GM19467 (cell line): ENCODE measurements at regions not wholly inside any gene's neighbourhood (a gene's known extent, or its start where the extent isn't known, plus 50 kb on each side); places are given as distances from the start of the nearest gene placed in this dataset.

Experiments used
- ATAC-seq: cut with Tn5 transposase; IDR thresholded peaks from one replicate; pipeline ENCODE4 v1.9.1; 2021; ENCODE audit warnings: mild to moderate bottlenecking, moderate library complexity; ENCODE audit not compliant: unreplicated experiment

DNA sequence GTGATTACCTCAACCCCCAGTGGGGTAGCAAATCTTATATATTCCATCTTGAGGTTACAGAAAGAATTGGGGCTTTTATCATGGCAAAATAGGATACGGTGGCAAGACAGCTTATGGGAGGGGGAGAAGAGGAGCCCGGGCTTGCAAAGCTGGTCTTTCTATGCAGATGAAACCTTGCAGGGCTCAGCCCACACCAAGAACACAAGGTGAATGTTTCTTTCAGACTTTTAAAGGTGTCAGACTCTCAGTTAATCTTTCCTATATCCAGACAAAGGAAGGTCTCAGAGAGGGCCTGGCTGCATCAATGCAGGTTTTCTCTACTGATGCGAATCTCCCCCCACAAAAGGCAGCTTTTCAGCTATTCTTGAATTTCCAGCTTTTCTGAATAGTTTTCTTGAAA is 59.9 kb upstream of the WDR17 start:
- no peak for ATAC-seq

DNA sequence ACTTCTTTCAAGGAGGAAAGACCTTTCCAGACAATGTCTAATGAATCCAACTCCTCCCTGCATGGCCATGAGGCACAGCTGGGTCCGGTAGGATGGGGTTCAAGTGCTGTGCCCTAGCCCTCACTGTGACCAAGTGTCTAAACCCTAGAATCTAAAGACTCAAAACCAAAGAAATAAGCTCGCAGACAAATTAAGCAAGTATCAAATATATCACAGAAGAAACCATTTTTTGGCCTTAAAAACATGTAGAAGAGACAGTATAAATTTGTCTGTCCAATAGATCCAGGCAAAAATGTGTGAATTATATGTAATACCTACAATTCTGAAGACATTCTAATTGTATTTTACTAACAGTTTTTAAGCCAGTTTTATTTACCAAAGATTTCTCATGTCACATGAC is 56.4 kb upstream of the WDR17 start:
- ATAC-seq: no peak

DNA sequence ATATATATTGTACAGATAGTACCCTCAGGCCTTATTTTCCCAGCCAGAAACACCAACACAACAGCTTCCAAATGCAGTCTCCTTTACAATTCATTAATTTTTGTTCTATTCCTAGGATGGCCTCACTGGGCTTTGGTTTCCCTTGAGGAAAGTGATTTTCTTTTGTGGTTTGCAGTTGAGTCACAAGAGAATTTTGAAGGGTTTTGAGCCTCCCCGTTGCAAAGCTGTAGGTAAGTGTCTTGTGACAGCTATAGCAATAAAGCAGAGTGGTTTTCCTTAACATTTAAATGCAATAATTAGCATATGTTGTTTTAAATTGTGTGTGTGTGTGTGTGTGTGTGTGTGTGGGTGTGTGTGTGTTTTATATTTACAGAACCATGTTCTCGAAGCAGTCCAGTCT is 54.1 kb upstream of the WDR17 start:
- no peak for ATAC-seq

DNA sequence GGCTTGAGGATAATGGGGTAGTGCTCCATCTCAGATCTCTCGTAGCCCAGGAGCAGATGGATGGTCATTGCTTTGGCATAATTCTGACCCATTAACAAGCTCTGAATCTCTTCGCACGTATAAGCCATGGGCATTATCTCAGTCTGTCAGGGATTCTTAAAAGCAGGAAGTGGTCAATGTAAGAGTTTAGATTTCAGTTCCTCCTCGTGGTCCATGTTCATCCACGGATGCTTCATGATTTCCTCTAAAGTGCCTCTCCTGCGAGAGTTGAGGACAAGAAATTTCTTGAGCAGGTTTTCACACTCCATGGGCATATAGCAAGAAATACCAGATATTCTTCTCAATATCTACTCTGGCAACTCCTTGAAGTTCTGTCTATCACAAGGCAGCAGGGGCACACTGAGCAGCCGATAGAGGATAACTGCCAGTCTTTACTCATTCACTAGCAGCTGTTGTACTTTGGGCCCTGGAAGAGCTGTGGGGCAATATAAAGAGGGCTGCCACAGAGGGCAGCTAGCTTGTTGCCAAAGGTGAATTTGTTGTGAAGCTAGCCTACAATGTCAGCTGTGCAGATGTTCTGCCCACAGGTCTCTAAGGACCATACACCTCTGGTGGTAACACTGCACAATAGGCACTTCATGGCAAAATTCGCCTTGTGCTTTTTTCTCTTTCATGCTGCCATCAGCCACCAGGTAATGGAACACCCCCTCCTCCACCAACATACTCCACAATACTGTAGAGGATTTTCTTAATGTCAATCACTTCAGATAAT is 52.0 kb upstream of the WDR17 start:
- peak; percentile 90 for ATAC-seq

DNA sequence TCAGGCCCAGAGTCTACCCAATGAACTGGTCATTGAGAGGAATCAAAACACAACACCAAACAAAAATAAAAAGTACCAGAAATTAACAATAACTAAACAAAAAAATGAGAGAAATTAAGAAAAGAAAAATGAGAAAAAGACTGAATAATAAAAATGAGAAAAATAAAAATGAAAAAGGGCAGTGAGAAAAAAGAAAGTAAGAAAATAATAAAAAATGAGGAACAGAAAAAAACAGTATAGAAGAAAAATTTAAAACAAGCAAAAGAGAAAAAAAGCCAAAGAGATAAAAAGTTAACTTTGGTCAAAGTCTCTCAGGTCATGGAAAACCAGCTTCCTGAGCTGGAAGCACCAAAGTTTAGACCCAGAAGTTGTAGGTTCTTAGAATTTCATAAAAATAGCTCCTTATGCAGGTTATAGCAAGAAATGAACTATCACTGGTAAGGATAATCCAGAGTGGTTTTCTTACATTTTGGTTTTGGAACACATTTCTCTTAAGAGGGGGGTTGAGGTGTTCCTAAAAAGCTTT is 51.0 kb upstream of the WDR17 start:
- no peak for ATAC-seq
